ENCODE measurements at regions not wholly inside any gene's neighbourhood (a gene's known extent, or its start where the extent isn't known, plus 50 kb on each side); places are given as distances from the start of the nearest gene placed in this dataset.

DNA sequence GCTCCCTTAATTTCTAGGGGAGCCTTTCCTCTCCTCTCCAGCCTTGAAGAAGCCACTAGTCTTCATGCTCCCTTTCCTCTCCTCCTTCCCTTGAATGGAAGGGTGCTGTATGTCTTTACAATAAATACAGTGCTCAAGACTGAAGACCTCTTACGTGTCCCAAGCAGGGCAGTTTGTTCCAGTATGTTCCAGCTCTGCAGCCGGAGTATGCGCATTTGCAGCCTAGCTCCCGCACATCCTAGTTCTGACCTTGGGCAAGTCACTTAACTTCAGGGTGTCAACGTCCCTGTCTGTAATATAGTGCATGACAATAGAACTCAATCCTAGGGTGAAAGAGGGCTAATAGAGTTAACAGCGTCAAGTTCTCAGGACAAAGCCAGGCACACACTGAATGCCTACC is 208.0 kb downstream of the HAUS1 start:
- no peak overlapping the region for H3K4me3 Mint-ChIP-seq (ENCODE audit: unreplicated experiment)
- no peaks in the 10 kb centered on the region for H3K36me3 Mint-ChIP-seq (ENCODE audit: low read depth, unreplicated experiment)
- DNase-seq (ENCODE audit: low read depth) (no peak), FAIRE-seq (no peak)
- Histone ChIP-seq H3K27ac (ENCODE audit: low read depth, low read length) (no peak overlapping the region), H4K20me1 (ENCODE audit: insufficient read depth, low read length) (no peaks in the 10 kb centered on the region), H3K36me3 (ENCODE audit: insufficient read depth, low read length) (no peaks in the 10 kb centered on the region), H3K4me2 (ENCODE audit: low read length) (no peak overlapping the region), H3K4me1 (ENCODE audit: insufficient read depth, low read length) (no peaks in the 10 kb centered on the region), H3K79me2 (ENCODE audit: insufficient read depth, low read length) (no peaks in the 10 kb centered on the region), H3K9me3 (ENCODE audit: insufficient read depth, low read depth, low read length) (no peaks in the 10 kb centered on the region), H3K4me3 (ENCODE audit: insufficient read depth, low read depth, low read length) (no peak overlapping the region), H3K9ac (ENCODE audit: low read length) (no peak overlapping the region), H3K27me3 (ENCODE audit: insufficient read depth, low read length) (peaks cover 3% of the 10 kb centered on the region), H2AFZ (ENCODE audit: low read depth, low read length) (no peak overlapping the region)
- peaks cover 35% of the 10 kb centered on the region for H3K27me3 Mint-ChIP-seq (ENCODE audit: low read depth, unreplicated experiment)
- TF ChIP-seq, protein P1, sequence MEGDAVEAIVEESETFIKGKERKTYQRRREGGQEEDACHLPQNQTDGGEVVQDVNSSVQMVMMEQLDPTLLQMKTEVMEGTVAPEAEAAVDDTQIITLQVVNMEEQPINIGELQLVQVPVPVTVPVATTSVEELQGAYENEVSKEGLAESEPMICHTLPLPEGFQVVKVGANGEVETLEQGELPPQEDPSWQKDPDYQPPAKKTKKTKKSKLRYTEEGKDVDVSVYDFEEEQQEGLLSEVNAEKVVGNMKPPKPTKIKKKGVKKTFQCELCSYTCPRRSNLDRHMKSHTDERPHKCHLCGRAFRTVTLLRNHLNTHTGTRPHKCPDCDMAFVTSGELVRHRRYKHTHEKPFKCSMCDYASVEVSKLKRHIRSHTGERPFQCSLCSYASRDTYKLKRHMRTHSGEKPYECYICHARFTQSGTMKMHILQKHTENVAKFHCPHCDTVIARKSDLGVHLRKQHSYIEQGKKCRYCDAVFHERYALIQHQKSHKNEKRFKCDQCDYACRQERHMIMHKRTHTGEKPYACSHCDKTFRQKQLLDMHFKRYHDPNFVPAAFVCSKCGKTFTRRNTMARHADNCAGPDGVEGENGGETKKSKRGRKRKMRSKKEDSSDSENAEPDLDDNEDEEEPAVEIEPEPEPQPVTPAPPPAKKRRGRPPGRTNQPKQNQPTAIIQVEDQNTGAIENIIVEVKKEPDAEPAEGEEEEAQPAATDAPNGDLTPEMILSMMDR (IDR thresholded peaks at IDR 0.05; ENCODE audit: insufficient read depth, low read depth, low read length), result no peak
- no peak for TF ChIP-seq EZH2 (IDR thresholded peaks at IDR 0.05; ENCODE audit: insufficient read depth, low read length)
- peaks cover 6% of the 10 kb centered on the region for H3K9me3 Mint-ChIP-seq (ENCODE audit: unreplicated experiment)
- H3K27ac Mint-ChIP-seq (ENCODE audit: unreplicated experiment), result no peak overlapping the region
- H3K4me1 Mint-ChIP-seq (ENCODE audit: low read depth, unreplicated experiment), result no peaks in the 10 kb centered on the region

DNA sequence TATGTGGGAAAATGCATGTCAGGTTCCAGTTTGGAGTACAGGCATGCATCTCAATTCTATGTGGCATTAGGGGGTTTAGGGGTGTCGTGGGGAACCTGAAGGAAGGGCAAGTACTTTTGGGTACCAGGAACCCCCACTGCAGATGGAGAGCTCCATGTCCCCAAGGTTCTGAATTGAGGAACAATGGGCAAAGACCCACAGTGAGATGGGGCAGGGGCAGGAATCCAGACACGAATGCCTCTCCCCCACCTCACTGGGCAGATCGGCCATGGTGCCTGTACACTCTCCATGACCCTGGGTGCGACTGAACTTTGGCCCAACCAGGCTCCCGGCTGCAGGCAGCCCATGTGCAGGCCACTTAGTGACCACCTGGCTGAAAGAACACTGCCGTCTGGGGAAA is 209.3 kb downstream of the HAUS1 start:
- no peak overlapping the region for H3K27ac ChIP-seq (ENCODE audit: low read depth, low read length)
- H3K79me2 ChIP-seq (ENCODE audit: insufficient read depth, low read length), result no peaks in the 10 kb centered on the region
- TF ChIP-seq, protein P1 (IDR thresholded peaks at IDR 0.05; ENCODE audit: insufficient read depth, low read depth, low read length), result no peak
- no peak for TF ChIP-seq EZH2 (IDR thresholded peaks at IDR 0.05; ENCODE audit: insufficient read depth, low read length)
- no peak overlapping the region for H3K9ac ChIP-seq (ENCODE audit: low read length)
- H3K4me1 ChIP-seq (ENCODE audit: insufficient read depth, low read length), result no peaks in the 10 kb centered on the region
- no peaks in the 10 kb centered on the region for H3K4me1 Mint-ChIP-seq (ENCODE audit: low read depth, unreplicated experiment)
- no peak overlapping the region for H3K27ac Mint-ChIP-seq (ENCODE audit: unreplicated experiment)
- H3K36me3 Mint-ChIP-seq (ENCODE audit: low read depth, unreplicated experiment), result no peaks in the 10 kb centered on the region
- peaks cover 4% of the 10 kb centered on the region for H3K9me3 Mint-ChIP-seq (ENCODE audit: unreplicated experiment)
- H3K27me3 ChIP-seq (ENCODE audit: insufficient read depth, low read length), result peaks cover 1% of the 10 kb centered on the region
- DNase-seq (ENCODE audit: low read depth), result no peak
- H3K4me2 ChIP-seq (ENCODE audit: low read length), result no peak overlapping the region
- H3K27me3 Mint-ChIP-seq (ENCODE audit: low read depth, unreplicated experiment), result peaks cover 32% of the 10 kb centered on the region
- no peak overlapping the region for H3K4me3 ChIP-seq (ENCODE audit: insufficient read depth, low read depth, low read length)
- no peaks in the 10 kb centered on the region for H4K20me1 ChIP-seq (ENCODE audit: insufficient read depth, low read length)
- no peaks in the 10 kb centered on the region for H3K9me3 ChIP-seq (ENCODE audit: insufficient read depth, low read depth, low read length)
- H2AFZ ChIP-seq (ENCODE audit: low read depth, low read length), result no peak overlapping the region
- H3K4me3 Mint-ChIP-seq (ENCODE audit: unreplicated experiment), result no peak overlapping the region
- H3K36me3 ChIP-seq (ENCODE audit: insufficient read depth, low read length), result no peaks in the 10 kb centered on the region
- FAIRE-seq, result no peak

DNA sequence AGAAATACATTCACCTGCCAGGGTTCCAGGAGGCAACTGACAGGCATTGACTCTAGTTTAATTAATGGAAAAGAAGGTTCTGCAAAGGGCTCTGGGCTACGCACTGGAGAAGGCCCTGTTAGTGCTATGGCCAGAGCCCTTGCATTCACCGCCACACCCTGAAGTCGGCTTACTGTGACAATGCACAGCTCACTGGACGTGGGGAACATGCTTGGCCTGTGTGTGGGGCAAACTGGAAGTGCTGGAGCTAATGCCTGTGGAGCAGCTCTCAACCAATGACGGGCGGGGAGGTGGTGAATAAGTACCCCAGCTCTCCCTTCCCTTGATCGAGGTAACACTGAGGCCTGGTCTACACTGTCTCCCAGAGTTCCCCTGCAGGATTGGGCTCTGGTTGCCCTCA is 209.8 kb downstream of the HAUS1 start:
- no peak for FAIRE-seq
- peaks cover 4% of the 10 kb centered on the region for H3K9me3 Mint-ChIP-seq (ENCODE audit: unreplicated experiment)
- H3K4me3 Mint-ChIP-seq (ENCODE audit: unreplicated experiment), result no peak overlapping the region

More for the DNA sequence above, 209.8 kb downstream of the HAUS1 start:
- Histone ChIP-seq H3K4me1 (ENCODE audit: insufficient read depth, low read length) (no peaks in the 10 kb centered on the region), H3K4me3 (ENCODE audit: insufficient read depth, low read depth, low read length) (no peak overlapping the region), H3K79me2 (ENCODE audit: insufficient read depth, low read length) (no peaks in the 10 kb centered on the region), H3K9ac (ENCODE audit: low read length) (no peak overlapping the region), H3K36me3 (ENCODE audit: insufficient read depth, low read length) (no peaks in the 10 kb centered on the region), H3K9me3 (ENCODE audit: insufficient read depth, low read depth, low read length) (no peaks in the 10 kb centered on the region), H3K27ac (ENCODE audit: low read depth, low read length) (no peak overlapping the region), H2AFZ (ENCODE audit: low read depth, low read length) (no peak overlapping the region), H3K4me2 (ENCODE audit: low read length) (no peak overlapping the region), H4K20me1 (ENCODE audit: insufficient read depth, low read length) (no peaks in the 10 kb centered on the region), H3K27me3 (ENCODE audit: insufficient read depth, low read length) (no peaks in the 10 kb centered on the region)
- DNase-seq (ENCODE audit: low read depth), result no peak
- Mint-ChIP-seq H3K4me1 (ENCODE audit: low read depth, unreplicated experiment) (no peaks in the 10 kb centered on the region), H3K27me3 (ENCODE audit: low read depth, unreplicated experiment) (peaks cover 31% of the 10 kb centered on the region), H3K27ac (ENCODE audit: unreplicated experiment) (no peak overlapping the region), H3K36me3 (ENCODE audit: low read depth, unreplicated experiment) (no peaks in the 10 kb centered on the region)
- TF ChIP-seq, protein P1 (IDR thresholded peaks at IDR 0.05; ENCODE audit: insufficient read depth, low read depth, low read length), result no peak
- TF ChIP-seq EZH2 (IDR thresholded peaks at IDR 0.05; ENCODE audit: insufficient read depth, low read length), result no peak

Data from astrocyte (in vitro differentiated cells and primary cell).